HUES6 (cell line): ENCODE measurements at regions not wholly inside any gene's neighbourhood (a gene's known extent, or its start where the extent isn't known, plus 50 kb on each side); places are given as distances from the start of the nearest gene placed in this dataset.
"Not testable (repeated sequence)": the region's sequence is repeated elsewhere in the genome, so short reads cannot be mapped to it uniquely, and the experiment has no call there.

ENCODE experiments used
- H3K27ac ChIP-seq: 2 replicates; pipeline ENCODE4 v1.7.0; 2013; ENCODE audit warnings: low read depth, mild to moderate bottlenecking, low read length, inconsistent platforms
- H3K27me3 ChIP-seq: 2 replicates; pipeline ENCODE4 v1.6.1; 2013; ENCODE audit warnings: low read length; ENCODE audit not compliant: control insufficient read depth, insufficient read depth
- H3K36me3 ChIP-seq: 2 replicates; pipeline ENCODE4 v1.6.1; 2013; ENCODE audit warnings: low read length; ENCODE audit not compliant: control insufficient read depth, insufficient read depth
- H3K4me1 ChIP-seq: 2 replicates; pipeline ENCODE4 v1.6.1; 2013; ENCODE audit warnings: low read length; ENCODE audit not compliant: control insufficient read depth, insufficient read depth
- H3K4me3 ChIP-seq: 2 replicates; pipeline ENCODE4 v1.5.1; 2013; ENCODE audit warnings: low read depth, low read length
- H3K9ac ChIP-seq: one replicate; pipeline ENCODE4 v1.6.1; 2013; ENCODE audit warnings: mild to moderate bottlenecking, low read length
- H3K9me3 ChIP-seq: 2 replicates; pipeline ENCODE4 v1.6.1; 2013; ENCODE audit warnings: low read depth, low read length; ENCODE audit not compliant: control insufficient read depth, insufficient read depth

DNA sequence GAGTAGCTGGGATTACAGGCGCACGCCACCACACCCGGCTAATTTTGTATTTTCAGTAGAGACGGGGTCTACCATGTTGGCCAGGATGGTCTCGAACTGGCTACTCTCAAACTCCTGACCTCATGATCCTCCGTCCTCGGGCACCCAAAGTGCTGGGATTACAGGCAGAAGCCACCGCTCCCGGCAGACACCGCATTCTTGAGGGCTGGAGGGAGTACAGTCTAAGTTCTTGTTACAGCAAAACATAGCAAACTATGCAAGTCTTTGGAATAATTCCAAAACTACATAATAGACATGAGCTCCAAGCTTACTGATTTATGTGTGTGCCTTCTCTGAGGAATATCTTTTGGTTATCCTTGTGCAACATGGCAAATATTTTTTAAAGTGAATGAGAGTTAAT lies 299.1 kb upstream of the ZNF658 start:
- H3K27ac ChIP-seq, result not testable (repeated sequence)

DNA sequence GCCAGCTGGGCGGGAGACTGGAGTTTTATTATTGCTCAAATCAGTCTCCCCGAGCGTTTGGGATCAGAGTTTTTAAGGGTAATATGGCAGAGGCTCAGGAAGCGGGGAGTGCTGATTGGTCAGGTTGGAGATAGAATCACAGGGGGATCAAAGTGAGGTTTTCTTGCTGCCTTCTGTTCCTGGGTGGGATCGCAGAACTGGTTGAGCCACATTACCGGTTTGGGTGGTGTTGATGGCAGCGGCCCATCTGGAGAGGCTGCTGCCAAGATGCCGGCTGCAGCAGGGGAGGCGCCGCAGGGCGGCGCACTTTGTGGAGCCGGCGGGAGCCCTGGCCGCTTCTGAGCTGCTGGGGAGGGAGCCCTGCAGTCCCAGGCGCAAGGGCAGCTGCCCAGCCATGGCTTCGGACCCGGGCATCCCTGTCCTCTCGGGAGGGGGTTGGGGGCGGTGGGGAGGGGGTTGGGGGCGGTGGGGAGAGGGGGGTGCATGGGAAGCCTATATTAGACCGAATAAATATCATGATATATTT lies 268.9 kb upstream of the ZNF658 start:
- H3K4me1 ChIP-seq, H3K27me3 ChIP-seq, H3K36me3 ChIP-seq, H3K9me3 ChIP-seq, H3K27ac ChIP-seq, H3K9ac ChIP-seq, H3K4me3 ChIP-seq: not testable (repeated sequence)

More for the DNA sequence above, 299.1 kb upstream of the ZNF658 start:
- H3K4me3 ChIP-seq, H3K9me3 ChIP-seq, H3K9ac ChIP-seq, H3K27me3 ChIP-seq, H3K36me3 ChIP-seq, H3K4me1 ChIP-seq: not testable (repeated sequence)

DNA sequence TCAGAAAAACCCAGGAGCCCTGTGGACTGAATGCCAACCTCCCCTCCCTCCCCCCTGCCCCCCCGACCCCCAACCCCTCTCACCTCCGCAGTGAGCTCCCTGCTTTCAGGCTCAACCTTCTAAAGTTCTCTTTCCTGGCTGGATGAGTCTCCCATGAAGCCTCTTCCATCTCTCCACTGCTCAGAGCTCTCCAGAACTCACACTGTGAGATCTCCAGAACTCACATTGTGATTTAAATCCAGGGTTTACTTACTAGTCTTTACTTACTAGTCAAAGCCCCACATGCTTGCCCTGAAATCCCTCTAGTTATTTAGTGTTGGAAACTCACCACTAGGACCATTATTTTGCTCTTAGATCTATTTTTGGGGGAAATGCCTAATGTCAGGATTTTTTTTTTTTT lies 252.8 kb upstream of the ZNF658 start:
- not testable (repeated sequence) for H3K27me3 ChIP-seq, H3K9me3 ChIP-seq, H3K4me3 ChIP-seq, H3K9ac ChIP-seq, H3K27ac ChIP-seq, H3K4me1 ChIP-seq, H3K36me3 ChIP-seq

DNA sequence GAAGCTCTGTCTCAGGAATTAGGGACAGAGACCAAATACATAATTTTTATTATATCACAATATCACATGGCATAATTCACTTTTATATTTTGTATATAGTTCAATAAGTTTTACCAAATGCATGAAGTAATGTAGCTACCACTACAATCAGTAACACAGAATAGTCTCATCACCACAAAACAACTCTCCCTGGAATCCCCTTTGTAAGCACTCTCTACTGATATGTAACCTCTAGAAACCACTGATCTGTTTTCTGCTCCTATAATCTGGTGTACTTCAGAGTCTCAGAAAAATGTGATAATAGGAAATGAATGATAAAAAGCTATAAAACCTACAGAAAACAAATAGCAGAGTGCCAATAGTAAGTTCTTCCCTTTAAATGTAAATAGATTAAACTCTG lies 210.3 kb upstream of the ZNF658 start:
- H3K4me1 ChIP-seq, H3K27ac ChIP-seq, H3K9me3 ChIP-seq, H3K4me3 ChIP-seq, H3K9ac ChIP-seq, H3K27me3 ChIP-seq, H3K36me3 ChIP-seq: not testable (repeated sequence)

DNA sequence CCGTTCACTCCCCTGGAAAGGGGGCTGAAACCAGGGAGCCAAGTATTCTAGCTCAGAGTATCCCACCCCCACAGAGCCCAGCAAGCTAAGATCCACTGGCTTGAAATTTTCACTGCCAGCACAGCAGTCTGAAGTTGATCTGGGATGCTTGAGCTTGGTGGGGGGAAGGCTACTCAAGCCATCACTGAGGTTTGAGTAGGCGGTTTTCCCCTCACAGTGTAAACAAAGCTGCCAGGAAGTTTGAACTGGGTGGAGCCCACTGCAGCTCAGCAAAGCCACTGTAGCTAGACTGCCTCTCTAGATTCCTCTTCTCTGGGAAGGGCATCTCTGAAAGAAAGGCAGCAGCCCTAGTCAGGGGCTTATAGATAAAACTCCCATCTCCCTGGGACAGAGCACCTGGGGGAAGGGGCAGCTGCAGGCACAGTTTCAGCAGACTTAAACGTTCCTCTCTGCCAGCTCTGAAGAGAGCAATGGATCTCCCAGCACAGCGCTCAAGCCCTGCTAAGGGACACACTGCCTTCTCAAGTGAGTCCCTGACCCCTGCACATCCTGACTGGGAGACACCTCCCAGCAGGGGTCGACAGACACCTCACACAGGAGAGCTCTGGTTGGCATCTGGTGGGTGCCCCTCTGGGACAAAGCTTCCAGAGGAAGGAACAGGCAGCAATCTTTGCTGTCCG lies 204.8 kb upstream of the ZNF658 start:
- H3K4me1 ChIP-seq, H3K36me3 ChIP-seq, H3K9ac ChIP-seq, H3K9me3 ChIP-seq, H3K27ac ChIP-seq, H3K4me3 ChIP-seq, H3K27me3 ChIP-seq: not testable (repeated sequence)

DNA sequence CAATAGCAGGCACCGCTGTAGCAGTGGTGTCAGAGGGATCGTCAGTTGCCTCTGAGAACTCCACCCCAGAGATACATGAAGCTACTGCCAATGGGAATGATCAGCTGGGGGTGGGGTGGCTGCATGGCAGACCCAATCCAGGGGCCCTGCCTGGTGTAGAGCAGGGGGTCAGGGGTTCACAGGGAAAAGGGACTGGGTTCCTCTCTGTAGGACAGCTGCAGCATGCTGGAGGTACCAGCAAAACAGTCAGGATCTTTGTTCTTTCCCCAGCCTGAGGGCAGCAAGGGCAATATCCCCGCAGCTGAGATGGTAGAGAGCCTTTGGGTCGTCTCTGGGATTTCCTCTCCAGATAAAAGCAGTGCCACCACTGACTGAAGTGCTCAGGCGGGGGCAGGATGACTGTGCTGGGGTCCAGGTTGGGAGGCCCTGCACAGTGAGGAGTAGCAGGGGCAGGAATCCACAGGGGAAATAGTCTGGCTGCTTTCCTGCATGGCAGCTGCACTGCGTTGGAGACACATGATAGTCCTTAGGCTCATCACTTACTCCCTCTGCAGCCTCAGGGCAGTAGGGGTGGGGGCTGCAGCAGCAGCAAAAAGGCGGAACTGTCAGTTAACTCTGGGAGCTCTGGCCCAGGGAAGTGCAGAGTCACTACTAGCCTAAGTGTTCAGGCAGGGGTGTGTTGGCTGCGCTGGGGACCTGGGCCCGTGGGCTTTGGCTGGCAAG lies 203.0 kb upstream of the ZNF658 start:
- not testable (repeated sequence) for H3K9ac ChIP-seq, H3K36me3 ChIP-seq, H3K4me1 ChIP-seq, H3K9me3 ChIP-seq, H3K4me3 ChIP-seq, H3K27me3 ChIP-seq, H3K27ac ChIP-seq

DNA sequence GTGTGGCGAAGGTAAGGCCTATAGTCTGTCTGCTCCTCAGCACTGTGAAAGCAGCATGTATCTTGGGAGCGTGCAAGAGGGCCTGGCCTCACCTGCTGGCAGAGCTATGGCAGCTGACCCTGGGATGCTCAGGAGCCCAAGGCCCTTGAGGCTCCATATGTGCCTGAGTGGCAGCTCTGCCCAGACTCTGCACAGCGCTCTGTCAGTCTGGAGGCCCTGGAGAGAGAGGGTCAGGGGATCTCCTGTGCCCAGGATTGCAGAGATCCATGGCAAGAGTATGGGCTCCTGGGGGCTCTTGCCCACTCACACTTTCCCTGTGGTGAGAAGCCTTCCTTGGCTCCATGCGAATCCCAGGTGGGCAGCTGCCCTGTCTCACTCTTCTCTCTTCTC lies 202.5 kb upstream of the ZNF658 start:
- H3K4me1 ChIP-seq, H3K36me3 ChIP-seq, H3K27me3 ChIP-seq, H3K9me3 ChIP-seq, H3K27ac ChIP-seq, H3K4me3 ChIP-seq, H3K9ac ChIP-seq: not testable (repeated sequence)

DNA sequence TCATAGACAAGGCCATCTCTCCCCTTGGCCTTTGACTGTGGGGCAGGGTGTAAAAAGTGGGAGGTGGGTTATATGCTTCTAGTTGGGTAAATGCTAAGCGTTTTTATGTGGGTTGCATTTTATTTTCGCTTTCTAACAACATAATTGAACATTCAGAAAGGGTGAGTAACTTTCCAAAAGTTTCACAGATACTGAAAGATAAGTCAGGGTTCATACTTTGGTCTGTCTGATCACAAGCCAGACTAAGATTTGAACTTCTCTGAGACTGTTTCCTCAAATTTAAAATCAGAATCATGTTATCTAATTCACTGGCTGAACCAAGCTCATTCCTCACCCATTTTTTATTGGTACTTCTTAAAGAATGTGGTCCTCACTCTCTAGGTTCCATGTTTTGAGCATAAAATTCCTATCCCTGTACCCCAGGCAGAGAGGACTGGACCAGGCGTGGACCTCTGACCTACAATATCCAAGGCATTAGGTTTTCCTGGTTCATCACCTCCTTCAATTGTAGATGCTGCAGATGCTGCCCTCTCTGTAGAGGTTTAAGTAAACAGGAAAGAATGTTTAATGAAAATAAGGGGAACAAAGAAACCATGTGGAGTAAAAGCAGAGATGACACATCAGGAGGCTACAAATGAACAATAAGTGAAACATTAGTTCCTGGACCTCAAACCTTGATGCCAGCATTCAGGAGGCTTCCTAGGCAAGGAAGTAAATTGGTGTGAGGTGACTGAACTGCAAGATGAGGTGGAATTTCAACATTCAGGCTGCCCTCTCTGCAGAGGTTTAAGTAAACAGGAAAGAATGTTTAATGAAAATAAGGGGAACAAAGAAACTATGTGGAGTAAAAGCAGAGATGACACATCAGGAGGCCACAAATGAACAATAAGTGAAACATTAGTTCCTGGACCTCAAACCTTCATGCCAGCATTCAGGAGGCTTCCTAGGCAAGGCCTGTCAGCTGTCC lies 198.8 kb upstream of the ZNF658 start:
- H3K4me3 ChIP-seq, H3K36me3 ChIP-seq, H3K9me3 ChIP-seq, H3K4me1 ChIP-seq, H3K27ac ChIP-seq, H3K9ac ChIP-seq, H3K27me3 ChIP-seq: not testable (repeated sequence)

DNA sequence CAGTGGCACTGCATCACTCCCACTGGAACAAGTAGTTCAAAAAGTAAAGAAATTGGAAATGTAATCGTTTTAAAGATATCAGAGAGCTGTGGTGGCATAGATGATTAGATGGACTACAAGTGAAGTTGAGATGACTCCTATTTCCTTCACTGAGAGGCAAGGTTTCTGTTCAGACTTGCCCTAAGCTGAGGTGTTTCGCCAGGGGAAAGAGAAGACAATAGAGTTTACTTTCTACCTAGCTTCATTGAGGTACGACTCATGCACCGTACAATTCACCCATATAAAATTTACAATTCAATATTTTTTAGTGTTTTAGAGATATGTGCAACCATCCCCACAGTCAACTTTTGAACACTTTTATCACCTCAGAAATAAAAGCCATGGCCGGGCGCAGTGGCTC lies 189.0 kb upstream of the ZNF658 start:
- H3K9me3 ChIP-seq, H3K27ac ChIP-seq, H3K36me3 ChIP-seq, H3K27me3 ChIP-seq, H3K9ac ChIP-seq, H3K4me3 ChIP-seq, H3K4me1 ChIP-seq: not testable (repeated sequence)

DNA sequence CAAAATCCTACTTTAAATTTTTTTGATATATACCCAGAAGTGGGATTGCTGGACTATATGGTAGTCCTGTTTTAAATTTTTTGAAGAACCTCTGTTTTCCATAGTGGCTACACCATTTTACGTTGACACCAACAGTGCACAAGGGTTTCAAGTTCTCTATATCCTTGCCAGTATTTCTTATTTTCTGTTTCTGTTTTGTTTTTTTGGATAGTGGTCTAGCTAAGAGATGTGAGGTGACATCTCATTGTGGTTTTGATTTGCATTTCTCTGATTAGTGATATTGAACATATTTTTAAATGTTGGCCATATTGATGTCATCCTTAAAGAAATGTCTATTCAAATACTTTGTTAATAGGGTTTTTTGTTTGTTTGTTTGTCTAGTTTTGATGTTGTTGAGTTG lies 187.7 kb upstream of the ZNF658 start:
- not testable (repeated sequence) for H3K4me3 ChIP-seq, H3K9ac ChIP-seq, H3K9me3 ChIP-seq, H3K27me3 ChIP-seq, H3K36me3 ChIP-seq, H3K27ac ChIP-seq, H3K4me1 ChIP-seq

DNA sequence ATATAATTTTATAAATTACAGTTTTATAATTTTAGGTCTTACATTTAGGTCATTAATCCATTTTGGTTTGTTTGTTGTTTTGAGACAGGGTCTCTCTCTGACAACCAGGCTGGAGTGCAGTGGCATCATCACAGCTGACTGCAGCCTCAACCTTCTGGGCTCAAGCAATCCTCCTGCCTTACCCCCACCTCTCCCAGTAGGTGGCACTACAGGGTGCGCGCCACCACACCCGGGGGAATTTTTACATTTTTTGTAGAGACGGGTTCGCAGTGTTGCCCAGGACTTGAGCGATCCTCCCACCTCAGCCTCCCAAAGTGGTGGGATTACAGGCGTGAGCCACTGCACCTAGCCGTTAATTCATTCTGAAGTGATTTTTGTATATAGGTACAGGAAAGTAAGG lies 187.0 kb upstream of the ZNF658 start:
- not testable (repeated sequence) for H3K9ac ChIP-seq, H3K4me1 ChIP-seq, H3K27ac ChIP-seq, H3K9me3 ChIP-seq, H3K36me3 ChIP-seq, H3K4me3 ChIP-seq, H3K27me3 ChIP-seq
